ENCODE measurements at regions not wholly inside any gene's neighbourhood (a gene's known extent, or its start where the extent isn't known, plus 50 kb on each side); places are given as distances from the start of the nearest gene placed in this dataset.

DNA sequence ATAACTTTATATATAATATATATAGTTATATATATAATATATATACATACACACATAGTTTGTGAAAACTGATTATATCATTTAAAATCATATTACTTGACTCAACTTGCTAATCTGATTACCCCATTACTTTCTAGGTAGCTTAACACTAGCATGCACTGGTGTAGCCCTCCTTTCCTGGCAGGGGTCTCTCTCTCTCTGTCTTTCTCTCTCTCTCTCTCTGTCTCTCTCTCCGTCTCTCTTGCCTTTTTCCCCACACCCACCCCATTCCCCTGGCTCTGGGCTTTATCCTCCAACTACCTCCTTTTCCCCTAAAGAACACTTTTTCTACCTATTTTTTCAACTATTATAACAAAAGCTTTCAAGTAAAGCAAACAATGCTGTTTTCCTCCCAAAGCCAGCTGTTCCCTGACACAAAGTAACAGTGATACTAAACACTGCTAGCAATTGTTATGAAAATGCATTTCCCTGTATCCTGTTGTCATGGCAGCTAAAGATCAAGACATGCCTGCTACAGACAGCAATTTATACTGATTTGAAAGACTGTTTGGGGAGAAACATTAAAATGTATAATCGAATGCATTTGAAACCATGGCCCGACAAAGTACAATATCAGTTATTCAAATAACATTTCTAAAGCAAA lies 89.4 kb downstream of the CHD9NB start:
- Histone ChIP-seq H3K4me1 (no peaks in the 10 kb centered on the region), H3K4me2 (no peak overlapping the region), H3K4me3 (no peak overlapping the region), H3K9me3 (no peaks in the 10 kb centered on the region), H3K27ac (no peak overlapping the region)
- ChIA-PET CTCF (no interaction called here), POLR2A (no interaction called here)
- FAIRE-seq: no peak
- DNase-seq (ENCODE audit: low read depth in 1 of 2, low spot score in 1 of 2): no peak
- 64% methylated on average over 3 of the region's 3 CpGs for WGBS (ENCODE audit: missing lambda C conversion rate)
- no peak for ATAC-seq
- no peak for TF ChIP-seq SREBF2 (IDR thresholded peaks at IDR 0.05)
- TF ChIP-seq, protein P1, sequence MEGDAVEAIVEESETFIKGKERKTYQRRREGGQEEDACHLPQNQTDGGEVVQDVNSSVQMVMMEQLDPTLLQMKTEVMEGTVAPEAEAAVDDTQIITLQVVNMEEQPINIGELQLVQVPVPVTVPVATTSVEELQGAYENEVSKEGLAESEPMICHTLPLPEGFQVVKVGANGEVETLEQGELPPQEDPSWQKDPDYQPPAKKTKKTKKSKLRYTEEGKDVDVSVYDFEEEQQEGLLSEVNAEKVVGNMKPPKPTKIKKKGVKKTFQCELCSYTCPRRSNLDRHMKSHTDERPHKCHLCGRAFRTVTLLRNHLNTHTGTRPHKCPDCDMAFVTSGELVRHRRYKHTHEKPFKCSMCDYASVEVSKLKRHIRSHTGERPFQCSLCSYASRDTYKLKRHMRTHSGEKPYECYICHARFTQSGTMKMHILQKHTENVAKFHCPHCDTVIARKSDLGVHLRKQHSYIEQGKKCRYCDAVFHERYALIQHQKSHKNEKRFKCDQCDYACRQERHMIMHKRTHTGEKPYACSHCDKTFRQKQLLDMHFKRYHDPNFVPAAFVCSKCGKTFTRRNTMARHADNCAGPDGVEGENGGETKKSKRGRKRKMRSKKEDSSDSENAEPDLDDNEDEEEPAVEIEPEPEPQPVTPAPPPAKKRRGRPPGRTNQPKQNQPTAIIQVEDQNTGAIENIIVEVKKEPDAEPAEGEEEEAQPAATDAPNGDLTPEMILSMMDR (IDR thresholded peaks at IDR 0.05): no peak
- no peak for TF ChIP-seq CBX2 (IDR thresholded peaks at IDR 0.05; ENCODE audit: borderline replicate concordance, low read depth)
- TF ChIP-seq, protein P2, sequence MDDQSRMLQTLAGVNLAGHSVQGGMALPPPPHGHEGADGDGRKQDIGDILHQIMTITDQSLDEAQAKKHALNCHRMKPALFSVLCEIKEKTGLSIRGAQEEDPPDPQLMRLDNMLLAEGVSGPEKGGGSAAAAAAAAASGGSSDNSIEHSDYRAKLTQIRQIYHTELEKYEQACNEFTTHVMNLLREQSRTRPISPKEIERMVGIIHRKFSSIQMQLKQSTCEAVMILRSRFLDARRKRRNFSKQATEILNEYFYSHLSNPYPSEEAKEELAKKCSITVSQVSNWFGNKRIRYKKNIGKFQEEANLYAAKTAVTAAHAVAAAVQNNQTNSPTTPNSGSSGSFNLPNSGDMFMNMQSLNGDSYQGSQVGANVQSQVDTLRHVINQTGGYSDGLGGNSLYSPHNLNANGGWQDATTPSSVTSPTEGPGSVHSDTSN (IDR thresholded peaks at IDR 0.05): no peak
- no peak for TF ChIP-seq ZFP36 (IDR thresholded peaks at IDR 0.05; ENCODE audit: borderline replicate concordance, partially characterized antibody)
- TF ChIP-seq EP300 (IDR thresholded peaks at IDR 0.05): no peak
- TF ChIP-seq RARB (CRISPR knock-in tag; IDR thresholded peaks at IDR 0.05): no peak
- TF ChIP-seq NFE2L2 (conservative IDR thresholded peaks at IDR 0.05; ENCODE audit: low read length): no peak
- TF ChIP-seq NPAS2 (CRISPR knock-in tag; IDR thresholded peaks at IDR 0.05; ENCODE audit: borderline replicate concordance): no peak
- TF ChIP-seq GATA3 (IDR thresholded peaks at IDR 0.05; ENCODE audit: borderline replicate concordance): no peak
- TF ChIP-seq ZC3H11A (IDR thresholded peaks at IDR 0.05): no peak
- no peak for TF ChIP-seq KDM5A (IDR thresholded peaks at IDR 0.05)

DNA sequence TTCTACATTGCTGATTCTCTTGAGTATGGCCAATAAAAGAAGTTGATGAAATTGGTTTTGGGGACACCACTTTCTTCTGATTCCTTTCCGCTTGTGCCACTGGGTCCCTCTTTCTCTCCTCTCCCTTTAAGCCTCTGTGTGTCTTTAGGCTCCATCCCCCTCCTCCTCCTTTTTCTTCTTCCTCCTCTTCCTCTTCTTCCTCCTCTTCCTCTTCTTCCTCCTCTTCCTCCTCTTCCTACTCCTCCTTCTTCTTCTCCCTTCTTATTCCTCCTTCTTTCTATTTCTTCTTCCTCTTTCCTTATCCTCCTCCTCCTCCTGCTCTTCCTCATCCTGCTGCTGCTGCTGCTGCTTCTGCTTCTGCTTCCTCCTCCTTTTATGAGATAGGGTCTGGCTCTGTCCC lies 93.7 kb downstream of the CHD9NB start:
- H3K4me2 ChIP-seq: no peak overlapping the region
- TF ChIP-seq, protein P3, sequence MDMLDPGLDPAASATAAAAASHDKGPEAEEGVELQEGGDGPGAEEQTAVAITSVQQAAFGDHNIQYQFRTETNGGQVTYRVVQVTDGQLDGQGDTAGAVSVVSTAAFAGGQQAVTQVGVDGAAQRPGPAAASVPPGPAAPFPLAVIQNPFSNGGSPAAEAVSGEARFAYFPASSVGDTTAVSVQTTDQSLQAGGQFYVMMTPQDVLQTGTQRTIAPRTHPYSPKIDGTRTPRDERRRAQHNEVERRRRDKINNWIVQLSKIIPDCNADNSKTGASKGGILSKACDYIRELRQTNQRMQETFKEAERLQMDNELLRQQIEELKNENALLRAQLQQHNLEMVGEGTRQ (IDR thresholded peaks at IDR 0.05): no peak
- no peak for TF ChIP-seq ZC3H11A (IDR thresholded peaks at IDR 0.05)
- no peak for TF ChIP-seq HOXB5 (CRISPR knock-in tag; IDR thresholded peaks at IDR 0.05)
- no peak for TF ChIP-seq HDAC2 (IDR thresholded peaks at IDR 0.05)
- TF ChIP-seq NR3C1 (IDR thresholded peaks at IDR 0.05): no peak
- TF ChIP-seq SREBF2 (IDR thresholded peaks at IDR 0.05): no peak
- TF ChIP-seq RFX5 (IDR thresholded peaks at IDR 0.05): no peak
- no peak for TF ChIP-seq GATA3 (IDR thresholded peaks at IDR 0.05; ENCODE audit: borderline replicate concordance)
- no peak for TF ChIP-seq CBX8 (IDR thresholded peaks at IDR 0.05)
- no peak overlapping the region for H3K4me3 ChIP-seq
- no peak for ATAC-seq
- 83% methylated on average over 1 of the region's 1 CpG for WGBS (ENCODE audit: missing lambda C conversion rate)
- no peak overlapping the region for H3K27ac ChIP-seq
- no peaks in the 10 kb centered on the region for H3K9me3 ChIP-seq
- POLR2A ChIA-PET: no interaction called here
- CTCF ChIA-PET: no interaction called here
- no peaks in the 10 kb centered on the region for H3K4me1 ChIP-seq
- no peak for DNase-seq (ENCODE audit: low read depth in 1 of 2, low spot score in 1 of 2)
- no peak for FAIRE-seq

DNA sequence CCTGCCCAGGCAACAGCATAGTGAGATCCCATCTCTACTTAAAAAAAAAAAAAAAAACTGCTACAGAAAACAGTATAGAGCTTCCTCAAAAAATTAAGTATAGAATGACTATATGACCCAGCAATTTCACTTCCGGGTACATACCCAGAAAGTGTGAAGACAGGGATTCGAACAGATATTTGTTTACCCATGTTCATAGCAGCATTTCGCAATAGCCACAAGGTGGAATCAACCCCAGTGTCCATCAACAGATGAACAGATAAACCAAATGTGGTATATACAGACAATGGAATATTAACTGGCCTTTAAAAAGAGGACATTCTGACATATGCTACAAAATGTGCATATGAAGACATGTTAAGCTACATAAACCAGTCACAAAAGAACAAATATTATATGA lies 95.5 kb downstream of the CHD9NB start:
- Histone ChIP-seq H3K4me1 (no peaks in the 10 kb centered on the region), H3K4me3 (no peak overlapping the region), H3K27ac (no peak overlapping the region), H3K4me2 (no peak overlapping the region), H3K9me3 (no peaks in the 10 kb centered on the region)
- ATAC-seq (no peak), DNase-seq (ENCODE audit: low read depth in 1 of 2, low spot score in 1 of 2) (no peak), FAIRE-seq (no peak)
- TF ChIP-seq HOXB13 (CRISPR knock-in tag; IDR thresholded peaks at IDR 0.05; ENCODE audit: low read depth): no peak
- peak; percentile 38 to 51; a peak in 2 of 4 replicates for TF ChIP-seq CEBPB (IDR thresholded peaks at IDR 0.05)
- no peak for TF ChIP-seq KDM1A (IDR thresholded peaks at IDR 0.05; ENCODE audit: low read depth)
- ChIA-PET POLR2A (no interaction called here), CTCF (no interaction called here)
- WGBS (ENCODE audit: missing lambda C conversion rate): 36% methylated on average over 3 of the region's 3 CpGs

Measured in A549 (cell line).